ENCODE measurements at regions not wholly inside any gene's neighbourhood (a gene's known extent, or its start where the extent isn't known, plus 50 kb on each side); places are given as distances from the start of the nearest gene placed in this dataset.

DNA sequence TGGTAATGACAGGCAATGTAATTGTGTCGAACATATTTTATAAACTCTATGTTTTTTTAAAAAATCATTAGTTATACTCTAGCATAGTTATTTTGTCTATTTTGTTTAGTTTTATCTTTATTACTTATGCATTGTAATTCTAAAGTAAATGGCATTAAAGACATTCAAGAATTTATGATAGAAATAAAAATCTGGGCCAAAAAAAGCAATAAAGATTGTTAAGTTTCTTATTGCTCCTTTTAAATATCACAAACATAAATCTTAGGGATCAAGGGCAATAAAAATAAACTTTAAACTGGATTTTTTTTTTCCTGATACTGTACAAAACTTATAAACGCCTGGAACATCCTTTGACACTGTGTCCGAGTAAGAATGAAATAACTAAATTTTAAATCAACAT is 931.5 kb upstream of the EYS start:
- no peak for DNase-seq (ENCODE audit: low spot score)
- TF ChIP-seq, protein P1, sequence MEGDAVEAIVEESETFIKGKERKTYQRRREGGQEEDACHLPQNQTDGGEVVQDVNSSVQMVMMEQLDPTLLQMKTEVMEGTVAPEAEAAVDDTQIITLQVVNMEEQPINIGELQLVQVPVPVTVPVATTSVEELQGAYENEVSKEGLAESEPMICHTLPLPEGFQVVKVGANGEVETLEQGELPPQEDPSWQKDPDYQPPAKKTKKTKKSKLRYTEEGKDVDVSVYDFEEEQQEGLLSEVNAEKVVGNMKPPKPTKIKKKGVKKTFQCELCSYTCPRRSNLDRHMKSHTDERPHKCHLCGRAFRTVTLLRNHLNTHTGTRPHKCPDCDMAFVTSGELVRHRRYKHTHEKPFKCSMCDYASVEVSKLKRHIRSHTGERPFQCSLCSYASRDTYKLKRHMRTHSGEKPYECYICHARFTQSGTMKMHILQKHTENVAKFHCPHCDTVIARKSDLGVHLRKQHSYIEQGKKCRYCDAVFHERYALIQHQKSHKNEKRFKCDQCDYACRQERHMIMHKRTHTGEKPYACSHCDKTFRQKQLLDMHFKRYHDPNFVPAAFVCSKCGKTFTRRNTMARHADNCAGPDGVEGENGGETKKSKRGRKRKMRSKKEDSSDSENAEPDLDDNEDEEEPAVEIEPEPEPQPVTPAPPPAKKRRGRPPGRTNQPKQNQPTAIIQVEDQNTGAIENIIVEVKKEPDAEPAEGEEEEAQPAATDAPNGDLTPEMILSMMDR (IDR thresholded peaks at IDR 0.05; ENCODE audit: extremely low read depth, missing control alignments) = no peak

DNA sequence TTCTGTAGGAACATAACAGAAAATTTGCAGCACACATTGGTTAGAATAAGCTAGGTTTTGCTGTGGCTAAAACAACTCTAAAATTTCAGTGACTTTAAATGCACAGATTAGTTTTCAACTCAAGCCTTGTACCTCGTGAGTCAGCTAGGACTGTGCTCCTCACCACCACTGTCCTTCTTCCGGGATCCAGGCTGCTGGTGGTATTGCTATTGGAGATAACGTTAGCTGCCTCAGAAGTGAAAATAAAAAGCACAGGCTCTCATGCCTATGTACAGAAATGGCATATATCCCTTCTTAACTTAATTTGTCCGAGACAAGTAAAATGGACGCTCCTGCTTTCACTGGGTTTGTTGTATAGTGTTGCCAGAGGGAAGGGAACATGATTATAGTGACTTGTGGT is 931.1 kb upstream of the EYS start:
- TF ChIP-seq, protein P1 (IDR thresholded peaks at IDR 0.05; ENCODE audit: extremely low read depth, missing control alignments) = no peak
- DNase-seq (ENCODE audit: low spot score) = no peak

DNA sequence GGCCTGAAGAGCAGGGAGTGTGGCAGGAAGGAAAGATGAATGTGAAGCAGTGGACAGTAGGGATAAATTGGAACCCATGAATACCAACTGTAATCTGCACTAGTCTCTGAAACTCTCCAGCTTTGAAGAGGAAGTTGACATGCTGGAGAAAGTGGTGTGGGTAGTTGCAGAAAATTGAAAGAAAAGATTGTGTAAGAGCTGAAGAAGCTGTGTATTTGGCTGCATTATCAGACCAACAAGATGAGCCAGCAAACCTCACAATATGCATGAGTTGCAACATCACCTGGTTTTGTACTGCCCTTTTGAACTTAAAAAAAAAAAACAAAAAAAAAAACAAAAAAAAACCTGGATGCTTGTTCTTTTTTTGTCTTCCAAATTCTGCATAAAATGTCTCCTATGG is 921.9 kb upstream of the EYS start:
- TF ChIP-seq, protein P1 (IDR thresholded peaks at IDR 0.05; ENCODE audit: extremely low read depth, missing control alignments) = no peak
- no peak for DNase-seq (ENCODE audit: low spot score)

DNA sequence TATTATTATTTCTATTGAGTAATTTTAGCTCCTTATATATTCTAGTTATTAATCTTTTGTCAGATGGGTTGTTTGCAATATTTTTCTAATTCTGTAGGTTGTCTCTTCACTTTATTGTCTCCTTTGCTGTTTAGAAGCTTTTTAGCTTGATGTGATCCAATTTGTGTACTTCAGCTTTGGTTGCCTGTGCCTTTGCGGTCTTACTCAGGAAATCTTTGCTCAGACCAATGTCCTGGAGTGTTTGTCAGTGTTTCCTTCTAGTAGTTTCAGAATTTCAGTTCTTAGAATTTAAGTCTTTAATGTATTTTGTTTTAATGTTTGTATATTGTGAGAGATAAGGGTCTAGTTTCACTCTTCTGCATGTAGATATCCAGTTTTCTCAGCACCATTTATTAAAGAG is 916.0 kb upstream of the EYS start:
- TF ChIP-seq, protein P1 (IDR thresholded peaks at IDR 0.05; ENCODE audit: extremely low read depth, missing control alignments) = no peak
- no peak for DNase-seq (ENCODE audit: low spot score)

DNA sequence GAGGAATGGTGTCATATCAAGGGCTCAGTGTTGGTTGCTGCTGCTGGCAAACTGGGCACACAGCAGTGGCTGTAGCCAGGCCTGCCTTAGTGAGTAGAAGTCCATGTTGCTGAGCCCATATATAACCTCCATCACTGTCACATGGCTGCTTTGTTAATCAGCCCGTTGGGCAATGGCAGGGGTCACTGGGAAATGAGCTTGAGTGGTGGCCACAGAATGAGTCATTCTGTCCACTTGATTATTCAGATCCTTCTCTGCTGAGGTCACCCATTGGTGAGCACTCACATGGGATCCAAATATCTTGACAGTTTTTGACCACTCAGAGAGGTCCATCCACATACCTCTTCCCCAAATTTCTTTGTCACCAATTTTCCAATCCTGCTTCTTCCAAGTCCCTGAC is 898.9 kb upstream of the EYS start:
- TF ChIP-seq, protein P1 (IDR thresholded peaks at IDR 0.05; ENCODE audit: extremely low read depth, missing control alignments) = no peak
- DNase-seq (ENCODE audit: low spot score) = no peak

DNA sequence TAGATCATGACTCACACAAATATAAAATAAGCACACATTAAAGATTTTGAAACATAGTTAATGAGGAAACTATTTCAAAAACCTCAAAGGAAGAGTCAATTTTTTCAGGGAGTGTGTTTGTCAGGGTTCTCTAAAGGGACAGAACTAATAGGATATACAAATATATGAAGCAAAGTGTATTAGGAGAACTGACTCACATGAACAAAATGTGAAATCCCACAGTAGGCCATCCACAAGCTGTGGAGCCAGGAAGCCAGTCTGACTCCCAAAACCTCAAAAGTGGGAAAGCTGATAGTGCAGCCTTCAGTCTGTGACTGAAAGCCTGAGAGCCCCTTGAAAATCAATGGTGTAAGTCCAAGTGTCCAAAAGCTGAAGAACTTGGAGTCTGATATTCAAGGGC is 898.0 kb upstream of the EYS start:
- TF ChIP-seq, protein P1 (IDR thresholded peaks at IDR 0.05; ENCODE audit: extremely low read depth, missing control alignments) = no peak
- DNase-seq (ENCODE audit: low spot score) = no peak

DNA sequence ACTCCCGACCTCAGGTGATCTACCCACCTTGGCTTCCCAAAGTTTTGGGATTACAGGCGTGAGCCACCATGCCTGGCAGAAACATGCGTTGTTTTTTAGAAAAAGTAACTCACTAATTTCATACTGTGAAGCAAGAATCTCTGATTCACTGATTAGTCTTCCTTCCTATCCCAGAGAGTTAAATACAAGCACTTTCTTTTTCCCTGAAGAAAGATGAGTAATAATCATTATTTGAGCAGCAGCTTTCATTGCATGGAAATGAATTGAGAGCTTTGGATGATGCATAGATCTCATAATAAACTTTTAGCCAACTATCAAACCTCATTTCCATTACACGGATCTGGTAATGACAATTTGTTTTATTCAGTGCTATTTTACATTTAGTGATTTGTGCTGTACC is 892.5 kb upstream of the EYS start:
- no peak for DNase-seq (ENCODE audit: low spot score)
- TF ChIP-seq, protein P1 (IDR thresholded peaks at IDR 0.05; ENCODE audit: extremely low read depth, missing control alignments) = no peak

All from GM20000 (cell line).